Keratinocyte (primary cell): ENCODE measurements at regions not wholly inside any gene's neighbourhood (a gene's known extent, or its start where the extent isn't known, plus 50 kb on each side); places are given as distances from the start of the nearest gene placed in this dataset.

ENCODE experiments used
- DNase-seq: peaks from one replicate; pipeline ENCODE4 v3.0.0-alpha.2; 2011; ENCODE audit warnings: low read depth, missing footprints, low spot score
- FAIRE-seq: peaks from 2 replicates; lab custom pipeline; 2011; peaks lifted over from hg19 to GRCh38; lab: Jason Lieb, UNC
- H2AFZ ChIP-seq: 2 replicates; pipeline ENCODE4 v1.6.0; 2012; ENCODE audit warnings: low read length, control low read depth, inconsistent platforms; ENCODE audit not compliant: control insufficient read depth
- H3K27ac ChIP-seq: 2 replicates; pipeline ENCODE4 v1.5.1; 2011; ENCODE audit warnings: low read length; ENCODE audit not compliant: control insufficient read depth, insufficient read depth
- H3K27me3 ChIP-seq: 3 replicates; pipeline ENCODE4 v1.6.0; 2011; ENCODE audit warnings: low read length; ENCODE audit not compliant: control insufficient read depth, insufficient read depth; ENCODE audit errors: extremely low read depth
- H3K36me3 ChIP-seq, 2 experiments: 2 replicates in 1 of 2; 3 replicates in 1 of 2; pipeline ENCODE4 v1.5.1; 2011; ENCODE audit warnings: low read length in 2 of 2, mild to moderate bottlenecking in 1 of 2; ENCODE audit not compliant: control insufficient read depth in 2 of 2, insufficient read depth in 2 of 2; ENCODE audit errors: extremely low read depth in 1 of 2
- H3K4me1 ChIP-seq: 3 replicates; pipeline ENCODE4 v1.5.1; 2011; ENCODE audit warnings: low read length; ENCODE audit not compliant: control insufficient read depth, insufficient read depth; ENCODE audit errors: extremely low read depth
- H3K4me2 ChIP-seq: 3 replicates; pipeline ENCODE4 v1.6.0; 2011; ENCODE audit warnings: low read depth, low read length; ENCODE audit not compliant: control insufficient read depth, insufficient read depth; ENCODE audit errors: extremely low read depth
- H3K4me3 ChIP-seq, 3 experiments: fragments of 200-600 bp in 1 of 3; sonication (generic) in 1 of 3; 2 replicates in 2 of 3; 3 replicates in 1 of 3; pipeline ENCODE4 v1.5.1; 2011 to 2016; ENCODE audit warnings: low read length in 3 of 3, mild to moderate bottlenecking in 3 of 3, control low read depth in 2 of 3, inconsistent platforms in 1 of 3, low read depth in 1 of 3, mixed read lengths in 1 of 3, mixed run types in 1 of 3, moderate library complexity in 1 of 3; ENCODE audit not compliant: control insufficient read depth in 2 of 3, insufficient read depth in 2 of 3; ENCODE audit errors: extremely low read depth in 1 of 3
- H3K79me2 ChIP-seq: 2 replicates; pipeline ENCODE4 v1.6.0; 2012; ENCODE audit warnings: low read length; ENCODE audit not compliant: control insufficient read depth, insufficient read depth
- H3K9ac ChIP-seq: 3 replicates; pipeline ENCODE4 v1.6.0; 2011; ENCODE audit warnings: low read length; ENCODE audit not compliant: control insufficient read depth, insufficient read depth; ENCODE audit errors: extremely low read depth
- H3K9me1 ChIP-seq: 3 replicates; pipeline ENCODE4 v1.6.0; 2011; ENCODE audit warnings: low read length; ENCODE audit not compliant: control insufficient read depth, insufficient read depth; ENCODE audit errors: extremely low read depth
- H3K9me3 ChIP-seq: 2 replicates; pipeline ENCODE4 v1.5.1; 2012; ENCODE audit warnings: low read depth, low read length; ENCODE audit not compliant: control insufficient read depth
- H4K20me1 ChIP-seq: 3 replicates; pipeline ENCODE4 v1.6.0; 2011; ENCODE audit warnings: low read length; ENCODE audit not compliant: control insufficient read depth, insufficient read depth; ENCODE audit errors: extremely low read depth
- EZH2 ChIP-seq: IDR thresholded peaks from one replicate; pipeline ENCODE4 v1.6.1; 2012; ENCODE audit warnings: inconsistent platforms, mild to moderate bottlenecking, low read length, moderate library complexity
- dilution Hi-C: fragments of 300-500 bp; cut with MboI; formaldehyde crosslinking; loops from one replicate; pipeline ENCODE4 v1.7.0; 2020; ENCODE audit warnings: low sequenced_read_pairs; ENCODE audit not compliant: extremely low pct_ligation_motif_present
- TF ChIP-seq, protein P1 (sequence below), 3 experiments: IDR thresholded peaks in 1 of 3; conservative IDR thresholded peaks in 1 of 3; optimal IDR thresholded peaks in 1 of 3; 2 replicates in 2 of 3; 3 replicates in 1 of 3; pipeline versions ENCODE3 to v1.5.1; 2011; ENCODE audit warnings: low read length in 3 of 3, mild to moderate bottlenecking in 3 of 3, moderate library complexity in 2 of 3, control low read depth in 1 of 3, inconsistent platforms in 1 of 3; ENCODE audit not compliant: insufficient read depth in 2 of 3; ENCODE audit errors: extremely low read depth in 1 of 3

DNA sequence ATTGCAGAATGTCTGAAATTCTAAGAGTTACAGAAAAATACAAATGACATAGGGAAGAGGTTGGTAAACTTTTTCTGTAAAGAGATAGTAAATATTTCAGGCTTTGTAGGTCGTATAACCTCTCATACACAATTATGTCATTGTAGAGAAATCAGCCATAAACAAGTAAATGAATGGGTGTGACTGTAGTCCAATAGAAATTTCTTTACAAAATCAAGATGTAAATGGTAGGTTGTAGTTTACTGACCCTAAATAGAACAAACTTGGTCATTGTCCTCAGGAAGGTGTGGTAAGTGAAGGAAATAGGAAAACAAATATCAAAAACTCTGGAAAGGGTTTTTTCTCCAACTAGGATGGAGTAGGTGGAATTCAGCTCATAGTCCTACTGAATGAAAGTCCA, 415.5 kb upstream of the SPHKAP start:
- TF ChIP-seq, protein P1, sequence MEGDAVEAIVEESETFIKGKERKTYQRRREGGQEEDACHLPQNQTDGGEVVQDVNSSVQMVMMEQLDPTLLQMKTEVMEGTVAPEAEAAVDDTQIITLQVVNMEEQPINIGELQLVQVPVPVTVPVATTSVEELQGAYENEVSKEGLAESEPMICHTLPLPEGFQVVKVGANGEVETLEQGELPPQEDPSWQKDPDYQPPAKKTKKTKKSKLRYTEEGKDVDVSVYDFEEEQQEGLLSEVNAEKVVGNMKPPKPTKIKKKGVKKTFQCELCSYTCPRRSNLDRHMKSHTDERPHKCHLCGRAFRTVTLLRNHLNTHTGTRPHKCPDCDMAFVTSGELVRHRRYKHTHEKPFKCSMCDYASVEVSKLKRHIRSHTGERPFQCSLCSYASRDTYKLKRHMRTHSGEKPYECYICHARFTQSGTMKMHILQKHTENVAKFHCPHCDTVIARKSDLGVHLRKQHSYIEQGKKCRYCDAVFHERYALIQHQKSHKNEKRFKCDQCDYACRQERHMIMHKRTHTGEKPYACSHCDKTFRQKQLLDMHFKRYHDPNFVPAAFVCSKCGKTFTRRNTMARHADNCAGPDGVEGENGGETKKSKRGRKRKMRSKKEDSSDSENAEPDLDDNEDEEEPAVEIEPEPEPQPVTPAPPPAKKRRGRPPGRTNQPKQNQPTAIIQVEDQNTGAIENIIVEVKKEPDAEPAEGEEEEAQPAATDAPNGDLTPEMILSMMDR (optimal IDR thresholded peaks at IDR 0.05 in 1 of 3, IDR thresholded peaks at IDR 0.05 in 1 of 3, conservative IDR thresholded peaks at IDR 0.05 in 1 of 3; ENCODE audit: extremely low read depth in 1 of 3, insufficient read depth in 2 of 3, low read length in 3 of 3) = no peak
- no peak for TF ChIP-seq EZH2

DNA sequence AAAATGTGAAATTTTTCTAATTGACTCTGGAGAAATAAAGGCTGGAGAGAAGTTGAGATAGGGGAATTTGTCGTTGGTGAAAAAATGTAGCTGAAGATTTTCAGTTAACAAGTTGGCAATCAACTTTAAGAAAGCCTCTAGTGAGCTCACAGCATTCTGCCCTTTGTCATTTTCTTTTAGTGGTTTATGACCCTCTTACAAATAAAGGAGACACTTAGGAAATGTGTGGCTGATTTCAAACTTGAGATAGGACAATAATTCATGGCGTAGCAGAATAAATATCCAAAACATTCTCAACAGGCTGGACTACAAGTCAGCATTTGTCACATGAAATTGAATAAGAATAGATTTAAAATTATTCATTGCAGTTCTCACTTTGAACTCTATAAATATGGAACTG, 412.5 kb upstream of the SPHKAP start:
- FAIRE-seq = no peak
- no peaks in the 10 kb centered on the region for H4K20me1 ChIP-seq

More for the DNA sequence above, 415.5 kb upstream of the SPHKAP start:
- Histone ChIP-seq H3K27me3 (no peaks in the 10 kb centered on the region), H3K27ac (no peak overlapping the region), H3K36me3 (no peaks in the 10 kb centered on the region), H3K4me3 (no peak overlapping the region), H3K9ac (no peak overlapping the region), H3K79me2 (no peaks in the 10 kb centered on the region), H3K9me1 (no peaks in the 10 kb centered on the region), H3K9me3 (no peaks in the 10 kb centered on the region), H3K4me2 (no peak overlapping the region), H2AFZ (no peak overlapping the region), H4K20me1 (no peaks in the 10 kb centered on the region), H3K4me1 (no peaks in the 10 kb centered on the region)
- DNase-seq (no peak), FAIRE-seq (no peak)
- dilution Hi-C loops = no loop called here

More for the DNA sequence above, 412.5 kb upstream of the SPHKAP start:
- no peaks in the 10 kb centered on the region for H3K27me3 ChIP-seq
- no peak overlapping the region for H3K4me3 ChIP-seq
- H3K36me3 ChIP-seq = no peaks in the 10 kb centered on the region
- no peak overlapping the region for H3K4me2 ChIP-seq
- H3K79me2 ChIP-seq = no peaks in the 10 kb centered on the region
- no peak overlapping the region for H3K9ac ChIP-seq
- no peak overlapping the region for H3K27ac ChIP-seq
- H3K4me1 ChIP-seq = no peaks in the 10 kb centered on the region
- no peaks in the 10 kb centered on the region for H3K9me1 ChIP-seq
- H2AFZ ChIP-seq = no peak overlapping the region
- dilution Hi-C loops = no loop called here
- no peaks in the 10 kb centered on the region for H3K9me3 ChIP-seq
- TF ChIP-seq, protein P1 (optimal IDR thresholded peaks at IDR 0.05 in 1 of 3, IDR thresholded peaks at IDR 0.05 in 1 of 3, conservative IDR thresholded peaks at IDR 0.05 in 1 of 3; ENCODE audit: extremely low read depth in 1 of 3, insufficient read depth in 2 of 3, low read length in 3 of 3) = no peak
- TF ChIP-seq EZH2 = no peak
- no peak for DNase-seq
